Sigmoid colon (tissue), 4 donors: ENCODE measurements at regions not wholly inside any gene's neighbourhood (a gene's known extent, or its start where the extent isn't known, plus 50 kb on each side); places are given as distances from the start of the nearest gene placed in this dataset.

Experiments
- EP300 ChIP-seq, 4 donors: sonication (generic); formaldehyde crosslinking; IDR thresholded peaks; one replicate each; pipeline ENCODE4 v1.6.1; 2017; ENCODE audit warnings: antibody characterized with exemption in 4 of 4
- POLR2A ChIP-seq, 2 donors: fragments of 450-650 bp; IDR thresholded peaks; one replicate each; pipeline ENCODE4 v1.6.1; 2016; ENCODE audit warnings: antibody characterized with exemption in 2 of 2, mild to moderate bottlenecking in 2 of 2, moderate library complexity in 2 of 2
- TF ChIP-seq, protein P1 (sequence below), 4 experiments: fragments of 450-650 bp in 3 of 4; fragments of 200-600 bp in 1 of 4; IDR thresholded peaks; one replicate each; pipeline ENCODE4 v1.5.1; 2016 to 2019; ENCODE audit warnings: antibody characterized with exemption in 4 of 4, mild to moderate bottlenecking in 3 of 4, moderate library complexity in 2 of 4

- TF ChIP-seq, protein P1, sequence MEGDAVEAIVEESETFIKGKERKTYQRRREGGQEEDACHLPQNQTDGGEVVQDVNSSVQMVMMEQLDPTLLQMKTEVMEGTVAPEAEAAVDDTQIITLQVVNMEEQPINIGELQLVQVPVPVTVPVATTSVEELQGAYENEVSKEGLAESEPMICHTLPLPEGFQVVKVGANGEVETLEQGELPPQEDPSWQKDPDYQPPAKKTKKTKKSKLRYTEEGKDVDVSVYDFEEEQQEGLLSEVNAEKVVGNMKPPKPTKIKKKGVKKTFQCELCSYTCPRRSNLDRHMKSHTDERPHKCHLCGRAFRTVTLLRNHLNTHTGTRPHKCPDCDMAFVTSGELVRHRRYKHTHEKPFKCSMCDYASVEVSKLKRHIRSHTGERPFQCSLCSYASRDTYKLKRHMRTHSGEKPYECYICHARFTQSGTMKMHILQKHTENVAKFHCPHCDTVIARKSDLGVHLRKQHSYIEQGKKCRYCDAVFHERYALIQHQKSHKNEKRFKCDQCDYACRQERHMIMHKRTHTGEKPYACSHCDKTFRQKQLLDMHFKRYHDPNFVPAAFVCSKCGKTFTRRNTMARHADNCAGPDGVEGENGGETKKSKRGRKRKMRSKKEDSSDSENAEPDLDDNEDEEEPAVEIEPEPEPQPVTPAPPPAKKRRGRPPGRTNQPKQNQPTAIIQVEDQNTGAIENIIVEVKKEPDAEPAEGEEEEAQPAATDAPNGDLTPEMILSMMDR (IDR thresholded peaks at IDR 0.05), result no peak
- TF ChIP-seq POLR2A (IDR thresholded peaks at IDR 0.05) (no peak), EP300 (IDR thresholded peaks at IDR 0.05) (no peak)
Observed at GRCh38 chr10:114724716-114725106, 66.6 kb upstream of the ABLIM1 start.
